ENCODE measurements at regions not wholly inside any gene's neighbourhood (a gene's known extent, or its start where the extent isn't known, plus 50 kb on each side); places are given as distances from the start of the nearest gene placed in this dataset.

DNA sequence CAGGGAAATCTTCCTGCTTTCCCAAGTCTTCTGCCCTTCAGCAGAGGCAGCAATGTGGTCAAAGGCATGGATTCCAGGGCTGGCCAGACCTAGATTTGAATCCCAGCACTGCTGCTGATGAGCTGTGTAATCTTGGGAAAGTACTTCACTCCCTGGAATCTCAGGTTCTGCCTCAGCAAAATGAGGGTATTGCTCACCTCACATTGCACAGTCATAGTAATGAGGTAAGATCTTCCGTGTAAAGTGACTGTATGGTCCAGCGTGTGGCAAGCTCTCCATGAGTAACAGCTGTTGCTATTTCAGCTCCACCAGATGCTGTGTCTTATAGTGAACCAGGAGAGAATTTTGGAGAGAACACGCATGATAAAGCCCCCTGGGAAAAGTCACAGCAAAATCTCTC is 56.1 kb upstream of the F3 start:
- H3K27me3 ChIP-seq (replicated peaks; ENCODE audit: insufficient read depth, low read depth, low read length, poor library complexity): no peaks in the 10 kb centered on the region
- H3K9me3 ChIP-seq (ENCODE audit: low read depth, low read length, poor library complexity, severe bottlenecking): no peaks in the 10 kb centered on the region
- DNase-seq (ENCODE audit: low spot score): no peak
- no peaks in the 10 kb centered on the region for H3K36me3 ChIP-seq (ENCODE audit: insufficient read depth, low read length, poor library complexity, severe bottlenecking)
- BruUV-seq (replicated peaks): no TSS peak
- H3K4me3 ChIP-seq (ENCODE audit: low read depth, low read length, poor library complexity, severe bottlenecking): no peak overlapping the region
- TF ChIP-seq, protein P1, sequence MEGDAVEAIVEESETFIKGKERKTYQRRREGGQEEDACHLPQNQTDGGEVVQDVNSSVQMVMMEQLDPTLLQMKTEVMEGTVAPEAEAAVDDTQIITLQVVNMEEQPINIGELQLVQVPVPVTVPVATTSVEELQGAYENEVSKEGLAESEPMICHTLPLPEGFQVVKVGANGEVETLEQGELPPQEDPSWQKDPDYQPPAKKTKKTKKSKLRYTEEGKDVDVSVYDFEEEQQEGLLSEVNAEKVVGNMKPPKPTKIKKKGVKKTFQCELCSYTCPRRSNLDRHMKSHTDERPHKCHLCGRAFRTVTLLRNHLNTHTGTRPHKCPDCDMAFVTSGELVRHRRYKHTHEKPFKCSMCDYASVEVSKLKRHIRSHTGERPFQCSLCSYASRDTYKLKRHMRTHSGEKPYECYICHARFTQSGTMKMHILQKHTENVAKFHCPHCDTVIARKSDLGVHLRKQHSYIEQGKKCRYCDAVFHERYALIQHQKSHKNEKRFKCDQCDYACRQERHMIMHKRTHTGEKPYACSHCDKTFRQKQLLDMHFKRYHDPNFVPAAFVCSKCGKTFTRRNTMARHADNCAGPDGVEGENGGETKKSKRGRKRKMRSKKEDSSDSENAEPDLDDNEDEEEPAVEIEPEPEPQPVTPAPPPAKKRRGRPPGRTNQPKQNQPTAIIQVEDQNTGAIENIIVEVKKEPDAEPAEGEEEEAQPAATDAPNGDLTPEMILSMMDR (conservative IDR thresholded peaks at IDR 0.05; ENCODE audit: low read depth, low read length): no peak
- no peak for TF ChIP-seq EZH2 (IDR thresholded peaks at IDR 0.05; ENCODE audit: borderline replicate concordance, low read depth, low read length, poor library complexity, severe bottlenecking)
- ChIA-PET CTCF (no interaction called here), POLR2A (ENCODE audit: low non-redundant PET) (no interaction called here)
- H3K4me1 ChIP-seq (ENCODE audit: insufficient read depth, low read length, poor library complexity, severe bottlenecking): no peaks in the 10 kb centered on the region
- no peak overlapping the region for H3K27ac ChIP-seq (ENCODE audit: low read depth, low read length, poor library complexity, severe bottlenecking)
- intact Hi-C loops (cut with micrococcal nuclease; ENCODE audit: unreplicated experiment): no loop called here

DNA sequence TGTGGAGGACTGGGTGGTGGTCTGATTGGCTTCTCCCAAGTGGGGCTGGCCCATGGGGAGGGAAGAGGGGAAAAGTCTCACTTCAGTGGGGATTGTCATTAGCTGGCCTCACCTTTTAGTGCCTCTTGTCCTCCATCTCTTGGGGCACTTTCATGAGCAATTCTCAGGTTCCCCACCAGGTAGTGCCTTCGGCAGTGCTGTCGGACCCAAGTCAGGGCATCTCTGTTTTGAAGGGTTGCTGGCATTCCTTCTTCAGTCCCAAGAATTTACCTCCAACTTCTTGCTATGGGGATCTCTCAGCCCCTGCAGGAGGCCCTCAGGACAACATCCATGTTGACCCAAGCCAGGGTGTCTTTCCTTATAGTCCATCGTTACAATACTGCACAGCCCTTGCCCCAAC is 54.7 kb upstream of the F3 start:
- DNase-seq (ENCODE audit: low spot score): no peak
- H3K4me1 ChIP-seq (ENCODE audit: insufficient read depth, low read length, poor library complexity, severe bottlenecking): no peaks in the 10 kb centered on the region
- BruUV-seq (replicated peaks): no TSS peak
- TF ChIP-seq, protein P1 (conservative IDR thresholded peaks at IDR 0.05; ENCODE audit: low read depth, low read length): no peak
- no peak for TF ChIP-seq EZH2 (IDR thresholded peaks at IDR 0.05; ENCODE audit: borderline replicate concordance, low read depth, low read length, poor library complexity, severe bottlenecking)
- H3K9me3 ChIP-seq (ENCODE audit: low read depth, low read length, poor library complexity, severe bottlenecking): no peaks in the 10 kb centered on the region
- ChIA-PET POLR2A (ENCODE audit: low non-redundant PET) (no interaction called here), CTCF (no interaction called here)
- no peak overlapping the region for H3K4me3 ChIP-seq (ENCODE audit: low read depth, low read length, poor library complexity, severe bottlenecking)
- intact Hi-C loops (cut with micrococcal nuclease; ENCODE audit: unreplicated experiment): no loop called here
- H3K27me3 ChIP-seq (replicated peaks; ENCODE audit: insufficient read depth, low read depth, low read length, poor library complexity): no peaks in the 10 kb centered on the region
- no peaks in the 10 kb centered on the region for H3K36me3 ChIP-seq (ENCODE audit: insufficient read depth, low read length, poor library complexity, severe bottlenecking)
- no peak overlapping the region for H3K27ac ChIP-seq (ENCODE audit: low read depth, low read length, poor library complexity, severe bottlenecking)

DNA sequence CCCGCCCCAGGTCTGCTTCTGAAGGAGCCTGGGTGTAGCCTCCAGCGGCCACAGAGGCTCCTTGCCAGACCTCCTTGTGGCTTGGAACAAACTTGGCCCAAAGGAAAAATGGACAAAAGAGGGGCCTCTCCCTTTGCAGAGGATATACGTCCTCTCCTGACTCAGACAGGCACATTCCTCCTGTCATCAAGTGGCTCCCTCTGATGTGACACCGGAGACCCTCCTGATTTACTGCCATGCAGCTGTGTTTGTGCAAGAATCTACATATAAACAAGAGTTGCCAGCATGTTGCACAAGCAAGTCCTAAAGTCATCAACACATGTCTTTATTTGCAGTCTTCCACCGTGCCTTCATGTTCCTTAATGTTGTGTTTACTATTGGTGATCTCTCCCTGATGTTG is 54.1 kb upstream of the F3 start:
- ChIA-PET POLR2A (ENCODE audit: low non-redundant PET) (no interaction called here), CTCF (no interaction called here)
- H3K27me3 ChIP-seq (replicated peaks; ENCODE audit: insufficient read depth, low read depth, low read length, poor library complexity): no peaks in the 10 kb centered on the region
- intact Hi-C loops (cut with micrococcal nuclease; ENCODE audit: unreplicated experiment): no loop called here
- H3K4me1 ChIP-seq (ENCODE audit: insufficient read depth, low read length, poor library complexity, severe bottlenecking): no peaks in the 10 kb centered on the region
- BruUV-seq (replicated peaks): no TSS peak
- no peaks in the 10 kb centered on the region for H3K36me3 ChIP-seq (ENCODE audit: insufficient read depth, low read length, poor library complexity, severe bottlenecking)
- TF ChIP-seq, protein P1 (conservative IDR thresholded peaks at IDR 0.05; ENCODE audit: low read depth, low read length): no peak
- no peak for TF ChIP-seq EZH2 (IDR thresholded peaks at IDR 0.05; ENCODE audit: borderline replicate concordance, low read depth, low read length, poor library complexity, severe bottlenecking)
- no peak for DNase-seq (ENCODE audit: low spot score)
- H3K27ac ChIP-seq (ENCODE audit: low read depth, low read length, poor library complexity, severe bottlenecking): no peak overlapping the region
- H3K4me3 ChIP-seq (ENCODE audit: low read depth, low read length, poor library complexity, severe bottlenecking): no peak overlapping the region
- H3K9me3 ChIP-seq (ENCODE audit: low read depth, low read length, poor library complexity, severe bottlenecking): no peaks in the 10 kb centered on the region

Measured in A673 (cell line).